CD4-positive, alpha-beta memory T cell (primary cell): ENCODE measurements at regions not wholly inside any gene's neighbourhood (a gene's known extent, or its start where the extent isn't known, plus 50 kb on each side); places are given as distances from the start of the nearest gene placed in this dataset.

Experiments used
- CTCF ChIA-PET: fragments of 350-600 bp; sonication (Branson Sonifier 250); formaldehyde crosslinking; loops from one replicate; lab custom pipeline; 2021; ENCODE audit warnings: inconsistent platforms; ENCODE audit not compliant: partially characterized antibody; lab: Charles Lee
- POLR2A ChIA-PET: fragments of 350-600 bp; sonication (Branson Sonifier 250); formaldehyde crosslinking; loops from one replicate; lab custom pipeline; 2021; ENCODE audit not compliant: partially characterized antibody; lab: Charles Lee
- DNase-seq, 5 donors: peaks; one replicate each; pipeline versions ENCODE4 v3.0.0 to v3.0.0-alpha.2; 2020 to 2022; ENCODE audit warnings: mixed read lengths in 1 of 5
- H3K27ac ChIP-seq: one replicate; pipeline ENCODE4 v1.7.0; 2013; ENCODE audit warnings: low read depth, low read length
- H3K27me3 ChIP-seq: 2 replicates; pipeline ENCODE4 v1.7.0; 2013; ENCODE audit warnings: mild to moderate bottlenecking, low read length, moderate library complexity; ENCODE audit not compliant: insufficient read depth
- H3K36me3 ChIP-seq: 2 replicates; pipeline ENCODE4 v1.7.0; 2013; ENCODE audit warnings: mild to moderate bottlenecking, low read length, moderate library complexity; ENCODE audit not compliant: insufficient read depth
- H3K4me1 ChIP-seq: 2 replicates; pipeline ENCODE4 v1.7.0; 2013; ENCODE audit warnings: mild to moderate bottlenecking, low read length, moderate library complexity; ENCODE audit not compliant: insufficient read depth
- H3K4me3 ChIP-seq, 2 donors: one replicate each; pipeline ENCODE4 v1.7.0; 2013; ENCODE audit warnings: low read length in 2 of 2, mild to moderate bottlenecking in 1 of 2
- H3K9me3 ChIP-seq, 2 donors: one replicate each; pipeline ENCODE4 v1.7.0; 2013; ENCODE audit warnings: low read length in 2 of 2, control low read depth in 1 of 2; ENCODE audit not compliant: control insufficient read depth in 1 of 2
- H3K27ac Mint-ChIP-seq, 7 donors: one replicate each; pipeline ENCODE4 v1.8.0; 2020 to 2021; ENCODE audit warnings: mixed read lengths in 7 of 7, mild to moderate bottlenecking in 6 of 7, inconsistent platforms in 3 of 7, moderate library complexity in 3 of 7
- H3K27me3 Mint-ChIP-seq, 2 donors: one replicate each; pipeline ENCODE4 v1.8.0; 2020 to 2021; ENCODE audit warnings: mixed read lengths in 2 of 2
- H3K36me3 Mint-ChIP-seq, 2 donors: one replicate each; pipeline ENCODE4 v1.8.0; 2020 to 2021; ENCODE audit warnings: mixed read lengths in 2 of 2, inconsistent platforms in 1 of 2, mild to moderate bottlenecking in 1 of 2
- H3K4me1 Mint-ChIP-seq, 4 donors: one replicate each; pipeline ENCODE4 v1.8.0; 2020 to 2021; ENCODE audit warnings: mixed read lengths in 4 of 4, mild to moderate bottlenecking in 1 of 4
- H3K4me3 Mint-ChIP-seq, 8 donors: one replicate each; pipeline ENCODE4 v1.8.0; 2020 to 2021; ENCODE audit warnings: mixed read lengths in 8 of 8, mild to moderate bottlenecking in 7 of 8, moderate library complexity in 6 of 8, inconsistent platforms in 3 of 8
- H3K9me3 Mint-ChIP-seq, 8 donors: one replicate each; pipeline ENCODE4 v1.8.0; 2020 to 2021; ENCODE audit warnings: mixed read lengths in 8 of 8, mild to moderate bottlenecking in 5 of 8, inconsistent platforms in 3 of 8, moderate library complexity in 1 of 8
- intact Hi-C: fragments of 100-400 bp; cut with micrococcal nuclease; formaldehyde crosslinking; loops from one replicate; pipeline ENCODE4 v1.15.1; 2023

DNA sequence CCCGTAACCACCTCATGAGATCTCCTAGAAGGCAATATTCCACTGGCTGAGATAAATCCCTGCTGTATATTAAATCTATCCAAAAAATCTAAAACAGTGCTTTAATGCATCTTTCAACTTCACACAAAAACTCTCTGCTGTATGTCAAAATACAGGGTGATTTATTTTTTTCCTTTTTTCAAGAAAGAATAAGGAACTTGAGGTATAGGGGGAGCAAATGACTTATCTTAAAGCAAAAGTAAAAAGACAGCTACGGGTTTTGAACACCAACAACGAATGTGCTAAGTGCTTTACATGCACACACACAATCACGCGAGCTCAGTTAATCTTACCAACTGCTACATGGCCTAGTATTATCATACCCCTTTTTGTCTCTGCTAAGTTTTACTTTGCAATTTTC is 168.9 kb upstream of the PHF14 start:
- DNase-seq, result no peak
- H3K36me3 Mint-ChIP-seq, result no peaks in the 10 kb centered on the region
- no peak overlapping the region for H3K27ac ChIP-seq
- intact Hi-C loops, result no loop called here
- no peak overlapping the region for H3K4me3 Mint-ChIP-seq
- POLR2A ChIA-PET, result no interaction called here
- no peaks in the 10 kb centered on the region for H3K9me3 ChIP-seq
- no peak overlapping the region for H3K27ac Mint-ChIP-seq
- no peaks in the 10 kb centered on the region for H3K36me3 ChIP-seq
- H3K27me3 ChIP-seq, result no peaks in the 10 kb centered on the region
- CTCF ChIA-PET, result no interaction called here
- H3K4me1 Mint-ChIP-seq, result no peaks in the 10 kb centered on the region
- H3K27me3 Mint-ChIP-seq, result peaks cover 0 to 2% of the 10 kb centered on the region in 2 donors
- H3K4me1 ChIP-seq, result no peaks in the 10 kb centered on the region
- peaks cover 0 to 3% (median under 1%) of the 10 kb centered on the region in 8 donors for H3K9me3 Mint-ChIP-seq
- no peak overlapping the region for H3K4me3 ChIP-seq

DNA sequence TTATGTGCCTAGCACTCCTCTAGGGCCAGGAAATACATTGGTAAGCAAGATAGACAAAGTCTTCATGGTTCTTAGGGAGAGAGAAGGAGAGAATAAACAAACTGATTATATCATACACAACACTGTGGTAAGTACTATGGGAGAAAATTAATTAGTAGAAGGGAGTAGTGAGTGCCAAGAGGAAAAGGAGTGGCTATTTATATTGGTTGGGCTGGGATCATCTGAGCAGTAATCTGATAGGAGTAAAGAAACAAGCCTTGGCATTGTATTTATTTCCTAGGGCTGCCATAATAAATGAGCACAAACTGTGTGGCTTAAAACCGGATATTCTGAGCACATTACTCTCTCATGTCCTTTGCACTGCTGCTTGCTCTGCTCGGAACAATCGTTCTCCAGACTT is 158.1 kb upstream of the PHF14 start:
- DNase-seq, result no peak
- H3K36me3 ChIP-seq, result no peaks in the 10 kb centered on the region
- Mint-ChIP-seq H3K27me3 (peaks cover 0 to 4% of the 10 kb centered on the region in 2 donors), H3K36me3 (no peaks in the 10 kb centered on the region), H3K4me1 (no peaks in the 10 kb centered on the region), H3K9me3 (peaks cover 0 to 7% (median 0%) of the 10 kb centered on the region in 8 donors), H3K4me3 (no peak overlapping the region), H3K27ac (no peak overlapping the region)
- H3K27ac ChIP-seq, result no peak overlapping the region
- ChIA-PET CTCF (no interaction called here), POLR2A (no interaction called here)
- H3K9me3 ChIP-seq, result no peaks in the 10 kb centered on the region
- H3K27me3 ChIP-seq, result no peaks in the 10 kb centered on the region
- H3K4me3 ChIP-seq, result no peak overlapping the region
- no peaks in the 10 kb centered on the region for H3K4me1 ChIP-seq
- intact Hi-C loops, result no loop called here

DNA sequence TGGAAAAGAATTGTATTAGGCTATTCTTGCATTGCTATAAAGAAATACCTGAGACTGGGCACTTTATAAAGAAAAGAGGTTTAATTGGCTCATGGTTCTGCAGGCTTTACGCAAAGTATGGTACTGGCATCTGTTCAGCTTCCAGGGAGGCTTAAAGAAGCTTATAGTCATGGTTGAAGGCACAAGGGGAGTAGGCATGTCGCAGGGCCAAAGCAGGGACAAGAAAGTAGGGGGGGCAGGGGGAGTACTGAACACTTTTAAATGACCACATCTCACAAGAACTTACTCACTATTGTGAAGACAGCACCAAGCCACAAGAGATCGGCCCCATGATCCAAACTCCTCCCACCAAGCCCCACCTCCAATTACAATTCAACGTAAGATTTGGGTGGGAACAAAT is 152.5 kb upstream of the PHF14 start:
- Histone ChIP-seq H3K27me3 (no peaks in the 10 kb centered on the region), H3K27ac (no peak overlapping the region), H3K4me1 (no peaks in the 10 kb centered on the region), H3K36me3 (no peaks in the 10 kb centered on the region), H3K9me3 (no peaks in the 10 kb centered on the region), H3K4me3 (no peak overlapping the region)
- POLR2A ChIA-PET, result no interaction called here
- H3K36me3 Mint-ChIP-seq, result no peaks in the 10 kb centered on the region
- peaks cover 0 to 2% of the 10 kb centered on the region in 2 donors for H3K27me3 Mint-ChIP-seq
- DNase-seq, result no peak
- H3K27ac Mint-ChIP-seq, result no peak overlapping the region
- CTCF ChIA-PET, result no interaction called here
- no peak overlapping the region for H3K4me3 Mint-ChIP-seq
- H3K4me1 Mint-ChIP-seq, result no peaks in the 10 kb centered on the region
- intact Hi-C loops, result no loop called here
- H3K9me3 Mint-ChIP-seq, result no peaks in the 10 kb centered on the region

DNA sequence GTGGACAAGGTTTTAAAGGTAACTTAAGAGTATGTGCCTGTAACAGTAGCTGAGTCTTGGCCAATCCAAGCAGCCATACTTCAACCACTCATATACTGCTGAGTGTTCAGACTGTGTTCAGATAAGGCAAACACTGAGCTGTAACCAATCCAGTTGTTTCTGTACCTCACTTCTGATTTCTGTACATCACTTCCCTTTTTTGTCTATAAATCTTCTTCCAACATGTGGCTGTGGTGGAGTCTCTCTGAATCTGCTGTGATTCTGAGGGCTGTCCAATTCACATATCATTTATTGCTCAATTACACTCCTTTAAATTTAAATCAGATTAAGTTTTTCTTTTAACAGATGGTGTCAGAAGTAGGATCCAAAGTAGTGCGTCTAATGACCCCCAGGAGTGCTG is 149.5 kb upstream of the PHF14 start:
- POLR2A ChIA-PET, result no interaction called here
- H3K4me1 Mint-ChIP-seq, result no peaks in the 10 kb centered on the region
- intact Hi-C loops, result no loop called here
- no peaks in the 10 kb centered on the region for H3K4me1 ChIP-seq
- H3K27ac ChIP-seq, result no peak overlapping the region
- no peaks in the 10 kb centered on the region for H3K36me3 Mint-ChIP-seq
- no peak overlapping the region for H3K4me3 Mint-ChIP-seq
- no peaks in the 10 kb centered on the region for H3K36me3 ChIP-seq
- CTCF ChIA-PET, result no interaction called here
- no peak overlapping the region for H3K27ac Mint-ChIP-seq
- no peak overlapping the region for H3K4me3 ChIP-seq
- H3K9me3 Mint-ChIP-seq, result no peaks in the 10 kb centered on the region
- no peaks in the 10 kb centered on the region for H3K27me3 ChIP-seq
- DNase-seq, result no peak
- H3K27me3 Mint-ChIP-seq, result peaks cover 0 to 1% of the 10 kb centered on the region in 2 donors
- no peaks in the 10 kb centered on the region for H3K9me3 ChIP-seq

DNA sequence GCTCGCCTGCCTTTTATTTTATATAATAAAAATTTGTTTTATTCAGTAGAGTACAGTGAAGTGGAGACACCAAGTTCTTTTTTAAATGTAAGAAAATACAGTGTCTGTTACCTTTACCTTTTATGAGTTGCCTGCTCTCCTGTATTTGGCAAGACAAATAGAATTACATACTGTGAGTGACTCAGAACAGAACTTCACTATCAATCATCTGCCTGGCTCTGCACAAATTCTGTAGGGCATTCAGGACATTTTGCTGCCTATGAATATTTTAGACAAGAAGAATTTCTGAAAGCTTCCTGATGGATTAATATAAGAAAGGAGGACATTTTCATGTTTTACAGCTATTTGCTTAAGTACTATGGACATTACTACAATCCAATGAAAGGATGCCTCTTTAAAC is 135.4 kb upstream of the PHF14 start:
- Mint-ChIP-seq H3K4me1 (no peaks in the 10 kb centered on the region), H3K36me3 (no peaks in the 10 kb centered on the region), H3K27me3 (peaks cover 0 to 1% of the 10 kb centered on the region in 2 donors), H3K9me3 (no peaks in the 10 kb centered on the region), H3K4me3 (no peak overlapping the region), H3K27ac (no peak overlapping the region)
- no peak overlapping the region for H3K27ac ChIP-seq
- H3K4me3 ChIP-seq, result no peak overlapping the region
- ChIA-PET CTCF (no interaction called here), POLR2A (no interaction called here)
- intact Hi-C loops, result no loop called here
- no peak for DNase-seq
- H3K27me3 ChIP-seq, result no peaks in the 10 kb centered on the region
- no peaks in the 10 kb centered on the region for H3K36me3 ChIP-seq
- no peaks in the 10 kb centered on the region for H3K9me3 ChIP-seq
- no peaks in the 10 kb centered on the region for H3K4me1 ChIP-seq

DNA sequence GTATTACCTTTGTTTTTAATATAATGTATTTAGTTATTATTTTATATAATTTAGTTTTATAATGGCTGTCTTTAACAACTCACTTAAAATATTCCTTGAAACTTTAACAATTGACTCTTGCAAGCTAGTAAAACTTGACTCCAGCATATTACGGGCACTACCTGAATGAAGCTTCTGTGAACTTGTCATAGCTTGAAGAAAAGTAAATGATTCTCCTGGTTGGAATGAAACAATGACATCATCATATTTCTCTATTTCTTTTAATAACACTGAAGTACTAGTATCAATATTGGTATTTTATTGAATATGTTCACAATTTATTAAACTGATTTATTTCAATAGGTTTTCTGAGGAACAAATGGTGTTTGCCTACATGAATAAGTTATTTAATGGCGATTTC is 128.4 kb upstream of the PHF14 start:
- intact Hi-C loops, result no loop called here
- no peaks in the 10 kb centered on the region for H3K36me3 Mint-ChIP-seq
- H3K27me3 ChIP-seq, result no peaks in the 10 kb centered on the region
- H3K27ac Mint-ChIP-seq, result no peak overlapping the region
- H3K4me1 ChIP-seq, result no peaks in the 10 kb centered on the region
- H3K9me3 ChIP-seq, result no peaks in the 10 kb centered on the region
- POLR2A ChIA-PET, result no interaction called here
- CTCF ChIA-PET, result no interaction called here
- DNase-seq, result no peak
- H3K27ac ChIP-seq, result no peak overlapping the region
- H3K4me3 Mint-ChIP-seq, result no peak overlapping the region
- no peaks in the 10 kb centered on the region for H3K9me3 Mint-ChIP-seq
- H3K36me3 ChIP-seq, result no peaks in the 10 kb centered on the region
- H3K27me3 Mint-ChIP-seq, result peaks cover 0 to 2% of the 10 kb centered on the region in 2 donors
- no peak overlapping the region for H3K4me3 ChIP-seq
- H3K4me1 Mint-ChIP-seq, result no peaks in the 10 kb centered on the region

DNA sequence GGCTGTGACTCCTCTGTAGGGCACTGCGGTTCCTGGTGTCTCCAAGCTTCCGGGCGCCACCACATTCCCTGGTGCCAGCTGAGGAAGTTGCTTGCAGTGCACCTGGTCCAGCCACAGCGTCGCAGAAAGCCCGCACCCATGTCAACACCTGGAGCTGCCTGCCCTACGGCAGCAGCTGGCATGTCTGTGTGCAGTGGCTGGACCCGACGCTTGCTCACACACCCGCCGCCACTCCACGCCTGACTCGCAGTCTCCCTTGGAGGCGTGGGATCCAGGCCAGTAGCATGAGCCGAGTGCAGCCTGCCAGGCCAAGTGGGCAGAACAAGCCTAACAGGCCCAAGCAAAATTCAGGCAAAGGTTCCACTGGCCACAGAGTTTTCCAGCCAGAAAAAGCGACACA is 118.1 kb upstream of the PHF14 start:
- DNase-seq, result no peak
- no peaks in the 10 kb centered on the region for H3K4me1 Mint-ChIP-seq
- peaks cover 0 to 3% of the 10 kb centered on the region in 2 donors for H3K27me3 Mint-ChIP-seq
- H3K4me3 Mint-ChIP-seq, result no peak overlapping the region
- H3K27me3 ChIP-seq, result no peaks in the 10 kb centered on the region
- no peak overlapping the region for H3K27ac Mint-ChIP-seq
- POLR2A ChIA-PET, result no interaction called here
- intact Hi-C loops, result no loop called here
- no peak overlapping the region for H3K27ac ChIP-seq
- no peaks in the 10 kb centered on the region for H3K4me1 ChIP-seq
- H3K4me3 ChIP-seq, result no peak overlapping the region
- H3K36me3 ChIP-seq, result no peaks in the 10 kb centered on the region
- no peaks in the 10 kb centered on the region for H3K36me3 Mint-ChIP-seq
- no peaks in the 10 kb centered on the region for H3K9me3 ChIP-seq
- H3K9me3 Mint-ChIP-seq, result no peaks in the 10 kb centered on the region
- CTCF ChIA-PET, result no interaction called here

DNA sequence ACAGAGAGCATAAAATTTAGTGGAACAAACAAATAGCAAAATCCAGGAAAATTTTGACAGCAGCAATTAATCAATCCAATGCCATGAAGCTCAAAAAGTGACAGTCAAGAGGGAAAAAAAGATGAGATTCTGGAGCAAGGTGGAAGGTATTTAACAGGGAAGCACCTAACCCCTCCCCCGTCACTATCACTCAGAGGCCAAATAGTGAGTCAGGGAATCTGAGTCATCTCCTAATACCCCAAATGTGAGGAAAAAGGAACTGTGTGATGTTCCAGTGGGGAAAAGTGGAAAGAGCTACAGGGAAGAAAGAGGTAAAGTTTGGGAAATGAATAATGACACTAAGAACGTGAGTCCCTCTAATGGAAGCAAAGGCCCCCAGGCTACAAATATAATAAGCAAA is 113.2 kb upstream of the PHF14 start:
- Mint-ChIP-seq H3K4me3 (no peak overlapping the region), H3K27ac (no peak overlapping the region), H3K36me3 (no peaks in the 10 kb centered on the region), H3K4me1 (no peaks in the 10 kb centered on the region), H3K27me3 (peaks cover 0 to 3% of the 10 kb centered on the region in 2 donors), H3K9me3 (no peaks in the 10 kb centered on the region)
- H3K27me3 ChIP-seq, result no peaks in the 10 kb centered on the region
- intact Hi-C loops, result no loop called here
- no peak overlapping the region for H3K27ac ChIP-seq
- DNase-seq, result no peak
- no peaks in the 10 kb centered on the region for H3K36me3 ChIP-seq
- POLR2A ChIA-PET, result no interaction called here
- no peaks in the 10 kb centered on the region for H3K9me3 ChIP-seq
- H3K4me1 ChIP-seq, result no peaks in the 10 kb centered on the region
- no peak overlapping the region for H3K4me3 ChIP-seq
- CTCF ChIA-PET, result no interaction called here
